HCEC 1CT (cell line): ENCODE measurements at regions not wholly inside any gene's neighbourhood (a gene's known extent, or its start where the extent isn't known, plus 50 kb on each side); places are given as distances from the start of the nearest gene placed in this dataset.

Source experiments
- DNase-seq: peaks from one replicate; pipeline ENCODE4 v3.0.0-alpha.2; 2017

GRCh38 chr4:174438711-174439110, 83.6 kb downstream of the HPGD start:
- DNase-seq = no peak

- no peak for DNase-seq
Measured at GRCh38 chr4:174437749-174438148, 84.5 kb downstream of the HPGD start.

GRCh38 chr4:174437324-174437723, 85.0 kb downstream of the HPGD start:
- peak; percentile 76 for DNase-seq

- no peak for DNase-seq
Measured at GRCh38 chr4:174436377-174436776, 85.9 kb downstream of the HPGD start.

- DNase-seq = no peak
Measured at GRCh38 chr4:174435974-174436373, 86.3 kb downstream of the HPGD start.

- DNase-seq = no peak
Measured at GRCh38 chr4:174434455-174434854, 87.8 kb downstream of the HPGD start.

GRCh38 chr4:174430576-174430975, 91.7 kb downstream of the HPGD start:
- no peak for DNase-seq

GRCh38 chr4:174429701-174430410, 92.4 kb downstream of the HPGD start:
- no peak for DNase-seq

GRCh38 chr4:174427571-174428140, 94.6 kb downstream of the HPGD start:
- DNase-seq = no peak

- no peak for DNase-seq
Measured at GRCh38 chr4:174425669-174426068, 96.6 kb downstream of the HPGD start.

- peak; percentile 72 for DNase-seq
Measured at GRCh38 chr4:174423257-174423944, 98.9 kb downstream of the HPGD start.

- DNase-seq = no peak
Measured at GRCh38 chr4:174422893-174423256, 99.4 kb downstream of the HPGD start.

GRCh38 chr4:174420316-174420715, 102.0 kb downstream of the HPGD start:
- DNase-seq = no peak

- DNase-seq = no peak
Measured at GRCh38 chr4:174418640-174419212, 103.6 kb downstream of the HPGD start.

- no peak for DNase-seq
Measured at GRCh38 chr4:174408841-174409552, 113.3 kb downstream of the HPGD start.

- DNase-seq = no peak
Measured at GRCh38 chr4:174406383-174406782, 115.9 kb downstream of the HPGD start.

- DNase-seq = no peak
Measured at GRCh38 chr4:174405923-174406322, 116.4 kb downstream of the HPGD start.

GRCh38 chr4:174404677-174405076, 117.6 kb downstream of the HPGD start:
- DNase-seq = no peak

- no peak for DNase-seq
Measured at GRCh38 chr4:174403177-174403543, 119.1 kb downstream of the HPGD start.

GRCh38 chr4:174402470-174403176, 118.9 kb downstream of the CEP44 start:
- no peak for DNase-seq

GRCh38 chr4:174401471-174402130, 117.9 kb downstream of the CEP44 start:
- DNase-seq = no peak
